OCI-LY1 (cell line): ENCODE measurements at regions not wholly inside any gene's neighbourhood (a gene's known extent, or its start where the extent isn't known, plus 50 kb on each side); places are given as distances from the start of the nearest gene placed in this dataset.
"Not testable (repeated sequence)": the region's sequence is repeated elsewhere in the genome, so short reads cannot be mapped to it uniquely, and the experiment has no call there.

ENCODE experiments used
- H2AFZ ChIP-seq: fragments of 200-600 bp; sonication (generic), shearing (Covaris generic); 2 replicates; pipeline ENCODE4 v1.6.0; 2014; ENCODE audit warnings: antibody characterized with exemption, mild to moderate bottlenecking, low read length
- H3F3A ChIP-seq: fragments of 200-600 bp; sonication (generic), shearing (Covaris generic); 2 replicates; pipeline ENCODE4 v1.6.0; 2014; ENCODE audit warnings: mild to moderate bottlenecking, antibody characterized with exemption, low read length, moderate library complexity; ENCODE audit not compliant: insufficient read depth
- H3K27ac ChIP-seq: fragments of 200-600 bp; sonication (generic); 2 replicates; pipeline ENCODE4 v1.5.1; 2014; ENCODE audit warnings: low read length, mixed run types, mild to moderate bottlenecking, low read depth; ENCODE audit not compliant: poor library complexity, severe bottlenecking
- H3K27me3 ChIP-seq: fragments of 200-600 bp; sonication (generic); 2 replicates; pipeline ENCODE4 v1.6.0; 2014; ENCODE audit warnings: antibody characterized with exemption, mild to moderate bottlenecking, low read length, moderate library complexity; ENCODE audit not compliant: insufficient read depth
- H3K36me3 ChIP-seq: fragments of 200-600 bp; sonication (generic); 2 replicates; pipeline ENCODE4 v1.6.1; 2014; ENCODE audit warnings: mild to moderate bottlenecking, antibody characterized with exemption, low read length, moderate library complexity, mixed read lengths; ENCODE audit not compliant: insufficient read depth
- H3K4me1 ChIP-seq: fragments of 200-600 bp; sonication (generic); 2 replicates; pipeline ENCODE4 v1.5.1; 2014; ENCODE audit warnings: mild to moderate bottlenecking, low read length, moderate library complexity; ENCODE audit not compliant: insufficient read depth, severe bottlenecking
- H3K4me2 ChIP-seq: fragments of 200-600 bp; sonication (generic), shearing (Covaris generic); 2 replicates; pipeline ENCODE4 v1.6.1; 2014; ENCODE audit warnings: low read length
- H3K4me3 ChIP-seq: fragments of 200-600 bp; sonication (generic); 2 replicates; pipeline ENCODE4 v1.5.1; 2014; ENCODE audit warnings: low read length, low read depth, mild to moderate bottlenecking, mixed read lengths; ENCODE audit not compliant: poor library complexity, severe bottlenecking
- H3K79me2 ChIP-seq: fragments of 200-600 bp; shearing (Covaris generic); 2 replicates; pipeline ENCODE4 v1.6.1; 2016; ENCODE audit warnings: mixed run types, low read length, mixed read lengths; ENCODE audit not compliant: insufficient read depth
- H3K9ac ChIP-seq: fragments of 200-600 bp; sonication (generic), shearing (Covaris generic); 2 replicates; pipeline ENCODE4 v1.6.1; 2014; ENCODE audit warnings: mild to moderate bottlenecking, low read length, mixed read lengths
- H3K9me2 ChIP-seq: fragments of 200-600 bp; sonication (generic), shearing (Covaris generic); 2 replicates; pipeline ENCODE4 v1.6.1; 2014; ENCODE audit warnings: low read depth, mild to moderate bottlenecking, low read length, mixed read lengths
- H3K9me3 ChIP-seq: fragments of 200-600 bp; shearing (Covaris generic); 2 replicates; pipeline ENCODE4 v1.6.1; 2014; ENCODE audit warnings: low read length, mixed read lengths
- H4K20me1 ChIP-seq: fragments of 200-600 bp; sonication (generic), shearing (Covaris generic); 2 replicates; pipeline ENCODE4 v1.6.0; 2016; ENCODE audit warnings: mild to moderate bottlenecking, low read length; ENCODE audit not compliant: insufficient read depth
- CTCF ChIP-seq: fragments of 200-600 bp; sonication (generic), shearing (Covaris generic); IDR thresholded peaks from 2 replicates; pipeline ENCODE4 v1.5.1; 2017; ENCODE audit warnings: mild to moderate bottlenecking, antibody characterized with exemption, low read length, moderate library complexity, mixed read lengths
- EZH2 ChIP-seq: fragments of 200-600 bp; sonication (generic), shearing (Covaris generic); IDR thresholded peaks from 2 replicates; pipeline ENCODE4 v1.8.0; 2017; ENCODE audit warnings: borderline replicate concordance, mixed run types, mild to moderate bottlenecking, antibody characterized with exemption, low read length, moderate library complexity, mixed read lengths

- no peak overlapping the region for H3K4me2 ChIP-seq
- peaks cover 5% of the 10 kb centered on the region for H3K4me1 ChIP-seq
- no peaks in the 10 kb centered on the region for H3K79me2 ChIP-seq
- peaks cover 4% of the 10 kb centered on the region for H3F3A ChIP-seq
- H3K27me3 ChIP-seq, result no peaks in the 10 kb centered on the region
- H3K36me3 ChIP-seq, result no peaks in the 10 kb centered on the region
- no peaks in the 10 kb centered on the region for H3K9me3 ChIP-seq
- H2AFZ ChIP-seq, result no peak overlapping the region
- TF ChIP-seq CTCF (no peak), EZH2 (no peak)
- no peak overlapping the region for H3K4me3 ChIP-seq
- no peaks in the 10 kb centered on the region for H3K9me2 ChIP-seq
- H4K20me1 ChIP-seq, result no peaks in the 10 kb centered on the region
- no peak overlapping the region for H3K27ac ChIP-seq
- H3K9ac ChIP-seq, result no peak overlapping the region
Observed at GRCh38 chr2:32874931-32875330, 71.8 kb upstream of the LTBP1 start.

- H3K9me3 ChIP-seq, result no peaks in the 10 kb centered on the region
- H3K4me2 ChIP-seq, result no peak overlapping the region
- H4K20me1 ChIP-seq, result no peaks in the 10 kb centered on the region
- no peaks in the 10 kb centered on the region for H3K27me3 ChIP-seq
- no peaks in the 10 kb centered on the region for H3K36me3 ChIP-seq
- H2AFZ ChIP-seq, result no peak overlapping the region
- H3F3A ChIP-seq, result peaks cover 4% of the 10 kb centered on the region; the same call in 1 of the 2 replicates
- peaks cover 5% of the 10 kb centered on the region for H3K4me1 ChIP-seq
- no peaks in the 10 kb centered on the region for H3K79me2 ChIP-seq
- no peak overlapping the region for H3K4me3 ChIP-seq
- no peak overlapping the region for H3K9ac ChIP-seq
- no peak overlapping the region for H3K27ac ChIP-seq
- no peaks in the 10 kb centered on the region for H3K9me2 ChIP-seq
- TF ChIP-seq EZH2 (no peak), CTCF (no peak)
Observed at GRCh38 chr2:32877587-32878510, 68.9 kb upstream of the LTBP1 start.

GRCh38 chr2:32879943-32880342, 66.8 kb upstream of the LTBP1 start:
- not testable (repeated sequence) for H3K4me2 ChIP-seq, H3K27ac ChIP-seq, H3K27me3 ChIP-seq, H3K4me3 ChIP-seq, H3K36me3 ChIP-seq, H3K9me3 ChIP-seq, H3K4me1 ChIP-seq, H2AFZ ChIP-seq, H3K79me2 ChIP-seq, H4K20me1 ChIP-seq, H3K9me2 ChIP-seq, H3K9ac ChIP-seq, H3F3A ChIP-seq
